Panc1 (cell line): ENCODE measurements at regions not wholly inside any gene's neighbourhood (a gene's known extent, or its start where the extent isn't known, plus 50 kb on each side); places are given as distances from the start of the nearest gene placed in this dataset.
"Not testable (repeated sequence)": the region's sequence is repeated elsewhere in the genome, so short reads cannot be mapped to it uniquely, and the experiment has no call there.

Experiments
- POLR2AphosphoS5 ChIP-seq: IDR thresholded peaks from 2 replicates; pipeline ENCODE4 v1.6.1; 2012; ENCODE audit warnings: mild to moderate bottlenecking, low read depth, low read length, moderate library complexity
- REST ChIP-seq, 2 experiments: IDR thresholded peaks; 2 replicates each; pipeline ENCODE4 v1.6.1; 2011 to 2012; ENCODE audit warnings: low read depth in 2 of 2, control low read depth in 1 of 2, low read length in 1 of 2, mild to moderate bottlenecking in 1 of 2, moderate library complexity in 1 of 2; ENCODE audit not compliant: insufficient read depth in 1 of 2
- TF ChIP-seq, protein P1 (sequence below): fragments of 450-650 bp; IDR thresholded peaks from 2 replicates; pipeline ENCODE4 v1.5.1; 2017; ENCODE audit warnings: mild to moderate bottlenecking

- not testable (repeated sequence) for TF ChIP-seq POLR2AphosphoS5; REST (IDR thresholded peaks at IDR 0.05; ENCODE audit: insufficient read depth in 1 of 2, low read depth in 2 of 2, low read length in 1 of 2)
- TF ChIP-seq, protein P1, sequence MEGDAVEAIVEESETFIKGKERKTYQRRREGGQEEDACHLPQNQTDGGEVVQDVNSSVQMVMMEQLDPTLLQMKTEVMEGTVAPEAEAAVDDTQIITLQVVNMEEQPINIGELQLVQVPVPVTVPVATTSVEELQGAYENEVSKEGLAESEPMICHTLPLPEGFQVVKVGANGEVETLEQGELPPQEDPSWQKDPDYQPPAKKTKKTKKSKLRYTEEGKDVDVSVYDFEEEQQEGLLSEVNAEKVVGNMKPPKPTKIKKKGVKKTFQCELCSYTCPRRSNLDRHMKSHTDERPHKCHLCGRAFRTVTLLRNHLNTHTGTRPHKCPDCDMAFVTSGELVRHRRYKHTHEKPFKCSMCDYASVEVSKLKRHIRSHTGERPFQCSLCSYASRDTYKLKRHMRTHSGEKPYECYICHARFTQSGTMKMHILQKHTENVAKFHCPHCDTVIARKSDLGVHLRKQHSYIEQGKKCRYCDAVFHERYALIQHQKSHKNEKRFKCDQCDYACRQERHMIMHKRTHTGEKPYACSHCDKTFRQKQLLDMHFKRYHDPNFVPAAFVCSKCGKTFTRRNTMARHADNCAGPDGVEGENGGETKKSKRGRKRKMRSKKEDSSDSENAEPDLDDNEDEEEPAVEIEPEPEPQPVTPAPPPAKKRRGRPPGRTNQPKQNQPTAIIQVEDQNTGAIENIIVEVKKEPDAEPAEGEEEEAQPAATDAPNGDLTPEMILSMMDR, result not testable (repeated sequence)
Observed at GRCh38 chr3:193047461-193047860, 129.8 kb upstream of the MB21D2 start.
